ENCODE measurements at regions not wholly inside any gene's neighbourhood (a gene's known extent, or its start where the extent isn't known, plus 50 kb on each side); places are given as distances from the start of the nearest gene placed in this dataset.

GRCh38 chr5:51582871-51583394, 199.7 kb downstream of the ISL1 start:
- no peak for TF ChIP-seq CTCF (IDR thresholded peaks at IDR 0.05; ENCODE audit: low read length)
- no peak for TF ChIP-seq EZH2 (optimal IDR thresholded peaks at IDR 0.05; ENCODE audit: low read depth, low read length)
- no peak for TF ChIP-seq EZH2phosphoT487 (IDR thresholded peaks at IDR 0.05; ENCODE audit: low read length)
